ENCODE measurements at regions not wholly inside any gene's neighbourhood (a gene's known extent, or its start where the extent isn't known, plus 50 kb on each side); places are given as distances from the start of the nearest gene placed in this dataset.

DNA sequence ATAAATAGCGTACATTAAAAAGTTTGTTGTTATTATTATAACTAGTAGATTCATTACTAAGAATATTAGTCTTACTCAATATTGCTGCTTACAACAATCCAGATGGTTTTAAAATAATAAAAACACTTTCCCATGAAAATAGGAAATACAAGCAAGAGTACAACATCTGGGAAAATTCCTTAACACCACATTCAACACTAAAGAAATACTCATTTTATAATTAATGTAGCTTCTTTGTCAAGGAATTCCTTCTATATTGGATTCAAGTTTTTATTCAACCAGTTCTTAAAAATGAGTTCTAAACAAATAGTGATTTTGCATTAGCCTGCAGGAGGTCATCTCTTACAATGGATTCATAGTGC, 650.3 kb upstream of the SLC35B3 start:
- Histone ChIP-seq H3K9ac (ENCODE audit: extremely low read depth, insufficient read length, low read length) (no peak overlapping the region), H3K4me2 (ENCODE audit: insufficient read depth, insufficient read length, low read length) (no peak overlapping the region), H4K5ac (ENCODE audit: insufficient read length, low read depth, low read length) (no peak overlapping the region), H2AK5ac (ENCODE audit: insufficient read length, low read length) (no peak overlapping the region), H2BK120ac (ENCODE audit: low read depth, low read length, poor library complexity, severe bottlenecking) (no peak overlapping the region), H3K79me1 (ENCODE audit: insufficient read depth, low read depth, low read length, poor library complexity, severe bottlenecking) (no peaks in the 10 kb centered on the region), H3K56ac (ENCODE audit: insufficient read length, low read depth, low read length) (no peak overlapping the region), H3K14ac (ENCODE audit: insufficient read depth, low read length) (no peak overlapping the region), H4K91ac (ENCODE audit: insufficient read length, low read depth, low read length) (no peak overlapping the region), H3K79me2 (ENCODE audit: insufficient read depth, low read length) (no peaks in the 10 kb centered on the region), H3K9me3 (ENCODE audit: control insufficient read depth, low read depth, low read length) (no peaks in the 10 kb centered on the region), H3K18ac (ENCODE audit: insufficient read length, low read depth, low read length) (no peak overlapping the region), H2BK5ac (ENCODE audit: insufficient read length, low read length) (no peak overlapping the region), H2BK15ac (ENCODE audit: low read depth, low read length) (no peak overlapping the region), H3K27ac (ENCODE audit: insufficient read length, low read depth, low read length) (no peak overlapping the region), H3K23me2 (ENCODE audit: insufficient read length, low read depth, low read length, poor library complexity, severe bottlenecking) (no peaks in the 10 kb centered on the region), H3T11ph (ENCODE audit: low read length) (no peak overlapping the region), H2BK12ac (ENCODE audit: insufficient read length, low read depth, low read length) (no peak overlapping the region), H4K8ac (replicated peaks; ENCODE audit: insufficient read length, low read depth, low read length) (no peak overlapping the region), H2AFZ (ENCODE audit: low read length) (no peak overlapping the region), H3K4me1 (ENCODE audit: insufficient read depth, low read length) (no peaks in the 10 kb centered on the region), H3K27me3 (ENCODE audit: insufficient read depth, low read length) (no peaks in the 10 kb centered on the region), H4K20me1 (ENCODE audit: control insufficient read depth, insufficient read depth, insufficient read length) (no peaks in the 10 kb centered on the region), H3K4ac (ENCODE audit: low read depth, low read length) (no peak overlapping the region), H2BK20ac (ENCODE audit: low read depth, low read length, poor library complexity, severe bottlenecking) (no peak overlapping the region), H3K23ac (ENCODE audit: insufficient read length, low read depth, low read length) (no peak overlapping the region)
- no peak for TF ChIP-seq CTCF (conservative IDR thresholded peaks at IDR 0.05)
- no peaks in the 10 kb centered on the region for H3K27me3 Mint-ChIP-seq (ENCODE audit: low read depth)
- H3K9me3 Mint-ChIP-seq: no peaks in the 10 kb centered on the region
- WGBS (ENCODE audit: extremely low coverage, insufficient read length, low lambda C conversion rate): no CpG with 5 or more reads among the region's 1 CpG
- no peaks in the 10 kb centered on the region for H3K36me3 Mint-ChIP-seq (ENCODE audit: insufficient read depth in 1 of 3, low read depth in 3 of 3)
- peaks cover 13 to 18% of the 10 kb centered on the region in 2 experiments for H3K4me1 Mint-ChIP-seq
- no peak overlapping the region for H3K4me3 Mint-ChIP-seq
- H3K27ac Mint-ChIP-seq: no peak overlapping the region
- DNase-seq: no peak

Data from H9 (cell line).